Fibroblast of upper back skin (primary cell): ENCODE measurements at regions not wholly inside any gene's neighbourhood (a gene's known extent, or its start where the extent isn't known, plus 50 kb on each side); places are given as distances from the start of the nearest gene placed in this dataset.

Experiments used
- DNase-seq: peaks from one replicate; pipeline ENCODE4 v3.0.0-alpha.2; 2013

DNA sequence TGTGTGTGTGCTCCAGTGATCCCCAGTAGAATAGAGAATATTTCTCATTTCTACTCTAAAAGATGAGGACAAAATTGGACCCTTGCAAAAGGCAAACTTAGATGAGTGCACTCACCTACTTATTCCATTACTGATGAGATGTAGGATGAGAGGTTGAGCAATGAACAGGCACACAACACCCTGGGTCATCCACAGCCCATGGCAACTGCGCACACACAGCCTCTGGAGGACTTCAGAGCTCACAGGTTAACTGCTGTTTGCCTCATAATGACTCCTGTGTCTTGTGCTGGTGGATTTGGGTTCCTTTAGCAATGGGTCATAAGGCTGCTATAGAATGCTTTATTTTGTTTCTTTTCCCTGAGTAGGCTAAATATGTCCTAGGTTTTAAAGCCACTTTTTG lies 103.6 kb upstream of the TNFAIP3 start:
- no peak for DNase-seq

DNA sequence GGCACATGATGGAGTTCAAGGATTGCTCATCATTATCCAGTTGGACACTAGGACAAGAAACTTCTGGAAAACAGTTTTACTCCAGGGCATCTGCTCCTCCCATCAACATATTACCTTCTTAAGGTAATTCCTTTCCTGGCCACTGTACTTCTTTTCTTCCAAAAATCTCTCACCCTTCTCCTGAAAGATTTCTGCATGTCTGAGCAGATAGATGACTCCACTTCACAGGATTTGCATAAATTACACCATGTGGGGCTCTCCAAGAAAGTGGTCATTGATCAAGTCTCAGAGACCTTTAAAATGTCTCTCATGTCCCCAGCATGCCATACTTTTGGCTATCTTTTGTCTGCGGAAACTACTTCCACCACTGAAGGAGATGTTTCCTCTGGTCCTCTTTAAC lies 103.2 kb upstream of the TNFAIP3 start:
- DNase-seq = no peak

GRCh38 chr6:137764464-137764863 lies 102.6 kb upstream of the TNFAIP3 start:
- peak; percentile 98 for DNase-seq

DNA sequence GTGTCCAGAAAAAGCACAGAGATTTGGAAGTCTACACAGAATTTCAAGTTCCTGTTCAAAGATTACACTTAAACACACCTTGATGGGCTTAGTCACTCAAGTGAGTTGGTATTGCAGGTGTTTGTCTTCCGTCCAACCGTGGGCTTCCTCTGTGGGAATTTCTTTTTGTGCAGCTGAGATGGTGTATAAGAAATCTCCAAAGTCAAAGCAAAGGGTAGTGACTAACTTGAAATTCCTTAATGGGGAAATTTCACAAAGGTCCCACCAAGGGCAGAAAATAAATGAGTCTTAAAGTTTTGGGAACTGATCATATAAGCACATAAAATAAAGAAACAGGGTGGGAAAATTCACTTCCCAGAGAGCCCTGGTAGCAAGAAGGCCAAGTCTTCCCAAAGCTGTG lies 102.0 kb upstream of the TNFAIP3 start:
- peak; percentile 41 for DNase-seq

DNA sequence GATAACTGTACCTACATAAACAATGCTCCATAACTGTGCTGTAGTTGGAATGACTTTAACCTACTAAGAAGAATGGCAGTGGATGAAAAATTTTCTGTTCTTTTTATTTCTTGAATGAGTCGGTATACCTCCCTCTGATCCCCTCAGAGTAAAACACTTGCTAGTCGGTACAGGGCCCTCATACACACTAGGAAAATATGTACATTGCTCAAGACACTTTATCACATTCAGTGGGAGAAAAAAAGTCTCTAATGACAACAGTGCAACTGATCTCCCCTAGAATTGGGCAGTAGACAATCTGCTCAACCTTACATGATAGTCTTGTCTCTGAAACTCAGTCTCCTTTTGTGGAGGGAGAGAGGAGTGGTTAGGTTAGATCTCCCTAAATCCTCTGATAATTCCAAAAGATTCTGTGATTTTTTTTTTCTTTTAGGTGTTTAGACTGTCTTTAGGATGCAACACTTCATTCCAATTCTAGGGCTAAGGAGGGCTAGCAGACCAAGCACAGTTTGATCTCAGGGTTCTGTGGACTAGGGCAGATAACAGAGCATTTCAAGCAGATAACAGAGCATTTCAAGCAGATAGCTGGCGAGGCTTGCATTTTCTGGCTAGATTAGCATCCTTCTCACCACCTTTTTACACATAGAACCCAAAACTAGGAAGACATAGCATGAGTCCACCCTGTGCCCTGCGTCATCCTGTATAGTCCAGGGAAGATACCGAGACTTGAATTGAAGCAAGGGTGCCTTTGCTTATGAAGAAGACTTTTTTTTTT lies 100.3 kb upstream of the TNFAIP3 start:
- peak; percentile 34 for DNase-seq

GRCh38 chr6:137767465-137767864 lies 99.6 kb upstream of the TNFAIP3 start:
- DNase-seq = no peak

DNA sequence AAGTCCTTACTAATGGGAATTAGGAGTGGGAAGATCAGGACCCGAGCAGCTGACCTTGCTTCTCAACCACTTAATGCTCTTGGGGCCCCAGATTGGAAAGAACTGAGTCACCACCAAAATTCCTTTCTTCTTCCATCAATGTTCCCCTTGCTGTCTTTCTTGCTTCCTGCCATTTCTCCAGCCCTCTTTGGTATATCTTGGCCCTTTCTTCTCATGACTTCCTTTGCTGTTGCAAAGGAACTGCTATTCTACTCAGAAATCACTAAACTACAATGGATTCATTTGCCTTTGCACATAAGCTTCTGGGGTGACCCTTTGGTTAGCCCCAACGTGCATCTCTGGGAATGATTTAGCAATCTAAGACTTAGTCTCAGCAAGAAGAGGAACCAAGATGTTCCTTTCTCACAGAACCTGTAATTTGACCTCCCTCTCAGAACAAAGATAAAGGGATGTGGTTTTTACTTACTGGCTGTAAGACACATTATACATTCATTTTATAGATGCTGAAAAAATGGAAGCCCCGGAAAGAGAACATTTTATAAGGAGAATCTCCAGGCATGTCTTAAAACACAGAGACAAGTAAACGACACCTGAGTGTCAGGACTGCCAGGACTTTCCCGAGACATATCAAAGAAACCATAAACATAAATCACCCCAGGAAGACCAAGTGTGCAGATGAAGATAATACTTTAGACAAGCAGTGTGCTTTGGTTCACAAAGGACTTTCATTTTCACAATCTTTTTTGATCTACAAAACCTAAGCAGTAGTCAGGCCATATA lies 99.0 kb upstream of the TNFAIP3 start:
- DNase-seq = peak; percentile 68

DNA sequence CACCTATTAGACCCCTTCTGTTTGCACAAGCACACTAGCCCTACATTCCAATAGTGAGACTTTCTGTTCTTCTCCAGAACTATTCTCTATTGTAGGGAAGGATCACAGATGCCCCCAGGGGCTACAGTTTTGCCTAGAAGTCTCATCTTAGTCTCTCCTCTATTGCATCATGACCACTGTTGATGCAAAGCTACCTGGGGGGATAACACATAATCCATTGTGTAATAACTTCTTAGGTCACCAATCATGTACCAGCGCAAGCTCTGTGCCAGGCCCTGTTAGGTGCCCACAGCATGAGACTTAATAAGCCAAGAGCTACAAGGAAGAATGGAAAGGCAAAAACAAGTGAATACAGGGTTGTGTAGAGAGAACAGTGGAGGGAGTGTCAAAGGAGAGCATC lies 98.1 kb upstream of the TNFAIP3 start:
- no peak for DNase-seq

GRCh38 chr6:137769797-137770362 lies 97.2 kb upstream of the TNFAIP3 start:
- DNase-seq = no peak

- no peak for DNase-seq
Measured at GRCh38 chr6:137772541-137773250, 94.4 kb upstream of the TNFAIP3 start.

DNA sequence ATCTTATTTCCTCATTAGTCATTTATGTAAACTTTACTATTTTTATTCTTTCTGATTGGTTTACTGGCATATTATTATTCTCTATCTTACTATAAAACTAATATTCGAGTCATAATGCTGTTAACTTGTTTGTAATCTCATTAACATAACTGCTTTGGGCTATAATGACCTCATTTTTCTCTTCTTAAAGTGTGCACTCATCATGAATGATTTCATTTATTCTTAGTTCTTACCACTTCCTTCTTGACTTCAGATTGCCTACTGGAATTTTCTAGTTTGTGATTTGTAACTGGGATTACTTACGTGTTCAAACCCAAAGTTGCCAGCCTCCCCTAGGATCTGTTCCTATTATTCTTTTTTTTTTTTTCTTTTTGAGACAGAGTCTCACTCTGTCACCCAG lies 91.8 kb upstream of the TNFAIP3 start:
- no peak for DNase-seq

DNA sequence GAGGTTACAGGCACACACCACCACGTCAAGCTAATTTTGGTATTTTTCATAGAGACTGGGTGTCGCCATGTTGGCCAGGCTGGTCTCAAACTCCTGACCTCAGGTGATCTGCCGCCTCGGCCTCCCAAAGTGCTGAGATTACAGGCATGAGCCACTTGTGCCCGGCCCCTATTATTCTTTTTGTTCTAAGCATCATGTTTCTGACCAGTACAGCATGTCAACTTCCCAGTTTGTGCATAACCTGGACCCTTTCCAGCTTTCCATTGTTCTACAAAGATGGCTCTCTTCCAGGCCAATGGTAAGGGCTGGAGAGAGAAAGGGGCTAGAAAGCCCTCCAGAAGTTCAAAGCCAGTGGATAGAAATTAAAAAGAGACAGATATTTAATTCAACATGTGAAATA lies 91.3 kb upstream of the TNFAIP3 start:
- DNase-seq = no peak

DNA sequence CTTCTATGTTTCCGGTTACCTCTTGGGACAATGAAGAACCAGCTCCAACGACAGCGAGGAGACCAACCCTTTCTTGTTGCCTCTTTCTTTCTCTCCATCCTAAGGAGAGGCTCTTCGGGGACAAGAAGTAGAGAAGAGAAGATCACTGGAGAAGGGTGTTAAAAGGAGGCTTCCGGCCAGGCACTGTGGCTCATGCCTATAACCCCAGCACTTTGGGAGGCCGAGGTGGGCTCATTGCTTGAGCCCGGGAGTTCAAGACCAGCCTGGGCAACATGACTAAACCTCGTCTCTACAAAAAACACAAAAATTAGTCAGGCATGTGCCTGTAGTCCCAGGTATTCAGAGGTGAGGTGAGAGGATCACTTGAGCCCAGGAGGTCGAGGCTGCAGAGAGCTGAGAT lies 90.8 kb upstream of the TNFAIP3 start:
- no peak for DNase-seq

DNA sequence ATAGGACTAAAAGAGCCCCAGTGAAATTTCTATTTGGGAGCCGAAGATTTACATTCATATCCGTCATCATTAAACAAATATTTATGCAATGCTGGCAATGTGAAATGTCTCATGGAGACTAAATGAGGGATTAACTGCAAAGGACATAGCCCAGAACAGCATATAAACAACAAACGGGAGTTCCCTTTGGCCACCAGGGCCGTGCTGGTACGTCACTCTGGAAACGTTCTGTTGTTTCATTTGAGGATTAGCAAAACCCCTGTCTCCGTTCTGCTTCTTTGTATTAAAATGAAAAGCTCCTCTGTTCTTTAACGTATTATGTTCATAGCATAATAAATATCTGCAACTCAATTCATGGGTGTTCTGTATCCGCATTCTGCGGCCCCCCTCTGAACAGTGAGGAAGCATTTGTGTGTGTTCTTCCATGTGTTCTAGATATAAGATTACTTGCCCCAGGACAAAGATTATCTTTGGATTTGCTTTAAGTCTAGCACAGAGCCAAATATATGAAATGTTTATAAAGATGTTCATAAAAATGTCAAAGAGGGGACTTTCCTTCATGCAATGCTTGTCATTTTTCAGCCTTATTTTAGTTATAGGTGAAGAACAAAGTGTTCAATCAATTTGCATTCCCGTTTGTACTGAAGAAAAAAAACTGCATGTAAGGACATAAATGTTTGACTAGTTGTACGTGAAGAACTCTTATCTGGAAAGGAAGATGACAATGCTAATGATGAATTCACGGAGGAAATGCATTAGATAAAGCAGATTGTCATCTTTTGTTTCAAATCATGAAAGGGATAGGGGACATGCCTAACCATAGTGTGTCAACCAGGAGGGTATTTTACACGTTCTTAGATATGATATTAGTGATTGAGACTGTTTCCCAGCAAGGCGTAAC lies 90.0 kb upstream of the TNFAIP3 start:
- peak; percentile 41 for DNase-seq

DNA sequence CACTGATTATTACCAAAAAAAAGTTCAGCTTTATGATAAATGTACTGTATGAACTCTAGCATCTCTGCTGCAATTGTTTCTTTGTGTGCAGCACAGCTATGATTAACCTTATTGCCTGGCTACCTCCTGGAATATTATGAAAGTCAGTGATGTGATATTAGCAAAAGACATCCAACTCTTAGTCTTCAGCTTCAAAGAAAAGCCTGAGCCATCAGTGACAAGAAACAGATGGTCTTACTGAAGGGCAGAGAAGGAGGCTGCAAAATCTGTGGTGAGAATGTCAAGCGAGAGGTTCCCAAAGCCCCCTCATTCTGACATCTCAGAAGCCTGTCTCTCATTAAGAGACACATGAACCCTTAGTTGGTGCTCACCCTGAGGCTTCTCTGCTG lies 89.4 kb upstream of the TNFAIP3 start:
- DNase-seq = peak; percentile 29

GRCh38 chr6:137779982-137780381 lies 87.1 kb upstream of the TNFAIP3 start:
- no peak for DNase-seq

GRCh38 chr6:137780447-137781034 lies 86.5 kb upstream of the TNFAIP3 start:
- peak; percentile 32 for DNase-seq

DNA sequence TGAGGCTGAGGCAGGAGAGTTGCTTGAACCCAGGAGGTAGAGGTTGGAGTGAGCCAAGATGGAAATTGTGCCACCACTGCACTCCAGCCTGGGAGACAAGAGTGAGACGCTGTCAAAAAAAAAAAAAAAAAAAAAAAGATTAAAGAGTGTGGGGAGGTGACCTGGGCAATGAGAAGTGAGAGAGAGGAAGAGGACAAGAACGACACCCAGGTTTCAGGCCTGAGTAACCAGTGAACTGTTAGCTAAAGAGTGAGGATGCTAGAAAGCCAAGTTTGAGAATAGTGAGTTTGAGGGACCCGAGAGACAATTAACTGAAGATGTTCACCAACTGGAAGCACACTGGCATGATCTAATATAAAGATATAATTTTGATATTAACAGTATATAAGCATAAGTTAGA lies 85.4 kb upstream of the TNFAIP3 start:
- no peak for DNase-seq

DNA sequence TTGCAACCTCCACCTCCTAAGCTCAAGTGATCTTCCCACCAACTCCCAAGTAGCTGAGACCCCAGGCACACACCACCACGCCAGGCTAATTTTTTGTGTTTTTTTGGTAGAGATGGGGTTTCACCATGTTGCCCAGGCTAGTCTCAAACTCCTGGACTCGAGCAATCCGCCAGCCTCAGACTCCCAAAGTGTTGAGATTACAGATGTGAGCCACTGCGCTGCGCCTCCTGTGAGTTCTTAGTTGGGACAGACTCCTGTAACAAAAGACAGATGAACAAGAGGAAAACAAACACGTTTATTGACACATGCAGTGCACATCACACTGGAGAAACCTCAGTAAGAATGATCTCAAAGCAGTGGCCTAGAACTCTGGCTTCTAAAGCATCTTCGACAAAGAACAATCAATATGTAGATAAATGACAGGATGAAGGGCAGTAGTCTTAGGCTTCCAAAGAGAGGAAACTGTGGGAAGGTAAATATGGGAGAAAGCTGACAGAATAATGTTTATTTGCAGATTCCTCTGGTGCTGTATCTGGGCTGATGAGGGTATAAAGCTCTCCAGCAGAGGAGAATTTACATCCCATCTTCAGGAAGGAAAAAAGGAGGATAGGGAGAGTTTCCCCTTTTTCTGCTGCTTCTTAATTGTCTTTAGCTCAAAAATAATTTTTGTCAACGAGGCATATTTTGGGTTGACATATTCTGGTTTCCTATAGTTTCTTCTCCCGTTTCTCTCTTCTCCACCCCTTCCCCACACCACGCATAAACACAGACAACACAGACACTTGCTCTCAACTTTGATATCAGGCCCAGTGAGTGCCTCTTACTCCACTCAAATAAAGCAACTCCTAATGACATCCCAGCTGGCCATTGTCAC lies 84.7 kb upstream of the TNFAIP3 start:
- DNase-seq = no peak

DNA sequence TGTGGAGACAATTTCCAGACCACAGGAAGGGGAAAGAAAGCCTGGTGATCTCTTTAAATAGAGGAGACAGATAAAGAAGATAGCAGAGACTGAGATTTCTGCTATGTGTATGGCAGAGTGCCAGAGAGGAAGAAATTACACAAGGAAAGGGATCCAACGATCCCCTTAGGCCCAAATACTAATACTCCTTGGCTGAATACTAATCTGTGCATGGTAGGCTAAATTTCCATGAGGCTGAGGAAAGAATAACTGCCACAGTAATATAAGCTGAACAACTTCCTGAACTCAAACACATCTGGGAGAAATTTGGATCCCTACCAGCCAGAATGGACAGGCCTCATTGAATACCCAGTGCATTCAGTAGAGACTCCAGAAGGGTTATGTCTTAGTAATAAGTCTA lies 83.3 kb upstream of the TNFAIP3 start:
- DNase-seq = no peak

GRCh38 chr6:137784583-137784982 lies 82.5 kb upstream of the TNFAIP3 start:
- no peak for DNase-seq
